Kidney glomerular epithelial cell (primary cell): ENCODE measurements at regions not wholly inside any gene's neighbourhood (a gene's known extent, or its start where the extent isn't known, plus 50 kb on each side); places are given as distances from the start of the nearest gene placed in this dataset.

Experiments used
- DNase-seq: peaks from one replicate; lab custom pipeline; 2025; lab: John Stamatoyannopoulos, UW

GRCh38 chr18:41624460-41624859, 330.6 kb upstream of the PIK3C3 start:
- no peak for DNase-seq

- no peak for DNase-seq
Measured at GRCh38 chr18:41621177-41621576, 333.9 kb upstream of the PIK3C3 start.

GRCh38 chr18:41618147-41618546, 336.9 kb upstream of the PIK3C3 start:
- DNase-seq, result no peak

GRCh38 chr18:41617647-41618046, 337.4 kb upstream of the PIK3C3 start:
- DNase-seq, result no peak

- DNase-seq, result no peak
Measured at GRCh38 chr18:41613003-41613609, 341.9 kb upstream of the PIK3C3 start.

- DNase-seq, result no peak
Measured at GRCh38 chr18:41604964-41605363, 350.1 kb upstream of the PIK3C3 start.

- no peak for DNase-seq
Measured at GRCh38 chr18:41602034-41602433, 353.0 kb upstream of the PIK3C3 start.

GRCh38 chr18:41600693-41601391, 354.2 kb upstream of the PIK3C3 start:
- no peak for DNase-seq

GRCh38 chr18:41599466-41599865, 355.6 kb upstream of the PIK3C3 start:
- no peak for DNase-seq

GRCh38 chr18:41594582-41594981, 360.5 kb upstream of the PIK3C3 start:
- no peak for DNase-seq

GRCh38 chr18:41593171-41593675, 361.8 kb upstream of the PIK3C3 start:
- no peak for DNase-seq

GRCh38 chr18:41587976-41588375, 367.1 kb upstream of the PIK3C3 start:
- no peak for DNase-seq

GRCh38 chr18:41585512-41585911, 369.5 kb upstream of the PIK3C3 start:
- no peak for DNase-seq

- no peak for DNase-seq
Measured at GRCh38 chr18:41579185-41579584, 375.8 kb upstream of the PIK3C3 start.

- DNase-seq, result no peak
Measured at GRCh38 chr18:41577529-41577928, 377.5 kb upstream of the PIK3C3 start.

GRCh38 chr18:41576643-41577042, 378.4 kb upstream of the PIK3C3 start:
- no peak for DNase-seq

GRCh38 chr18:41569867-41570266, 385.2 kb upstream of the PIK3C3 start:
- no peak for DNase-seq

GRCh38 chr18:41561961-41562360, 393.1 kb upstream of the PIK3C3 start:
- no peak for DNase-seq

- DNase-seq, result no peak
Measured at GRCh38 chr18:41558715-41559114, 396.3 kb upstream of the PIK3C3 start.

GRCh38 chr18:41553716-41554115, 401.3 kb upstream of the PIK3C3 start:
- DNase-seq, result no peak

- no peak for DNase-seq
Measured at GRCh38 chr18:41548521-41549260, 406.3 kb upstream of the PIK3C3 start.

GRCh38 chr18:41545091-41545888, 409.7 kb upstream of the PIK3C3 start:
- DNase-seq, result no peak
